Left forelimb (tissue), 1 donor: ENCODE measurements at regions not wholly inside any gene's neighbourhood (a gene's known extent, or its start where the extent isn't known, plus 50 kb on each side); places are given as distances from the start of the nearest gene placed in this dataset.

Experiments
- DNase-seq: peaks from one replicate; pipeline ENCODE4 v3.0.0-alpha.2; 2018; ENCODE audit warnings: low spot score

DNA sequence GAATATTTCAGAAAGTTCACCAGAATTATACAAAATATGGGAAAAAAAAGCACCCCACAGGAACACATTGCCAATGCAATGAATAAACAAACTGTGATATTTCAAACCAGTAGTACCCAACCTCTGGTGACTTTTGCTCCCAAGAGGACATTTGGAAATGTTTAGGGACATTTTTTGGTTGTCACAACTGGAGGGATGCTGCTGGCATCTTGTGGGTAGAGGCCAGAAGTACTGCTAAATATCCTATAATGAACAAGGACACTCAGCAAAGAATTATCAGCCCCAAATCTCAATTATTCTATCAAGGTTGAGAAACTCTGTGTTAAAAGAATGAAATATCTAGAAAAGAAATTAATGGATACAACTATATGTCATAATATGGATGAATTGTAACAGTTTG lies 1334.4 kb upstream of the FLRT2 start:
- no peak for DNase-seq

- DNase-seq: no peak
Observed at GRCh38 chr14:84197704-84198103, 1332.2 kb upstream of the FLRT2 start.

- DNase-seq: no peak
Observed at GRCh38 chr14:84202486-84202885, 1327.5 kb upstream of the FLRT2 start.

DNA sequence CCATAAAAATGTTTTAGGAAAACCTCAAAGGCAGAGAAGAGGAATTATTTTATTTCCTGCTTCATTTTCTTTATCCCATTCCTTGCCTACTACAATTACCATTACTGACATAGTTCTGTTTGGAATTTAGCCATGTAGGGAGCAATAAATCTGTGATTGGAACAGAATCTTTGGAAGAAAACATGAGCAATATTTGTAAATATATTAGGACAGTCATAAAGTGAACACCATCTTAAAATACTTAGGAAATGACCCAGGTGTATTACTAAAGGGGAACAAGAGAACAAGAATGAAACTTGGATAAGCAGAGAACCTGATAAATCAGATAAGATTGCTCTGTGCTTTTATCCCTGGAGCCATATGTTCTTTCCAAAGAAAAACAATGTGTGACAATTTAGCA lies 1326.0 kb upstream of the FLRT2 start:
- DNase-seq: no peak

GRCh38 chr14:84208451-84208850 lies 1321.5 kb upstream of the FLRT2 start:
- DNase-seq: no peak

GRCh38 chr14:84209031-84209430 lies 1320.9 kb upstream of the FLRT2 start:
- DNase-seq: no peak

DNA sequence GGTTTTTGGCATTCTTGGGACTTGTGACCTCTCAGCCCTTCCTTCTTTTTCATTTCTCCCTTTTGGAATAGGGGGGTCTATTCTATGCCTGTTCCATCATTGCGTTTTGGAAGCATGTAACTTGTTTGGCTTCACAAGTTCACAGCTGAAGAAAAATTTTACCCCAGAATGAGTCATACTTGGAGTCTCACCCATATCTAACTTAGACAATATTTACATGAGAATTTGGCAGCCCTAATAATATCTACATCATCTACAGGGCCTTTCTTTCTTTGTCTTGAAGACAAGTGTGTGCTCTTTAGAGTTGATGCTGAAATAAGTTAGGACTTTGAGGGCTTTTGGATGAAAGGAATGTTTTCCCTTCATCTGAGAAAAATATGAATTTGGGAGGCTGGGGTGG lies 1312.9 kb upstream of the FLRT2 start:
- DNase-seq: no peak

DNA sequence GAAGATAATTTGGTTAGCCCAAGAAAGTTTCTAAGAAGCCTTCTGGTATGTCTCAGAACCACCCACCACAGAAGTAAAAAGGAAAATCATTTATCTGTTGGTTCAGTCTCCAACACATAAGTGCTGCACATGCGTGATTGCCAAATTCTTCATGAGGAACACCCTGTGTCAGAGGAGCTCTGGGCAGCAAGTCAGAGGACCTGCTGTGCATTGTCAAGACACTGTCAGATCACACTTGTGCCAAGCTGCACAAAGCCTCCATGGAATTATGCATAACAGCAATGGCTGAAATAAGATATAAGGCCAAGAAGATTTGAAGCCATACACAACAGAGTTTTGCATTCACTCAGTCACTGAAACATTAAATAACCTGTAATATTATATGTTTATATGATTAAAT lies 1304.7 kb upstream of the FLRT2 start:
- DNase-seq: no peak

GRCh38 chr14:84228702-84229101 lies 1301.2 kb upstream of the FLRT2 start:
- DNase-seq: no peak

GRCh38 chr14:84234281-84234680 lies 1295.7 kb upstream of the FLRT2 start:
- DNase-seq: no peak

GRCh38 chr14:84236290-84236689 lies 1293.7 kb upstream of the FLRT2 start:
- no peak for DNase-seq

- no peak for DNase-seq
Observed at GRCh38 chr14:84237881-84238280, 1292.1 kb upstream of the FLRT2 start.

DNA sequence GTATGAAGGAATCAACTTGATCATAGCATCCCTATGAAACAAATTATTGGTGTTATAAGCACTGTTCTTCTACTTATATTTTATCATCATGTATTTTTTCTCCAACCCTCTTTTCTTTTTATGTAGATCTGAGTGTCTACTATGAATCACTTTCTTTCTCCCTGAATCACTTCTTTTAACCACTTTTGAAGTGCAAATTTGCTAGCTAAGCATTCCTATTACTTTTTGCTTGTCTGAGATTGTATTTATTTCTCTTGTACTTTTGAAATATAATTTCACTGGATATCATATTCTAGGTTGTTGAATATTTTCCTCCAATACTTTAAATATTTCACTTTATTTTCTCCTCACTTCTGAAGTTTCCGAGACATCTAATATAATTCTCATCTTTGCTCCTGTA lies 1282.3 kb upstream of the FLRT2 start:
- no peak for DNase-seq

DNA sequence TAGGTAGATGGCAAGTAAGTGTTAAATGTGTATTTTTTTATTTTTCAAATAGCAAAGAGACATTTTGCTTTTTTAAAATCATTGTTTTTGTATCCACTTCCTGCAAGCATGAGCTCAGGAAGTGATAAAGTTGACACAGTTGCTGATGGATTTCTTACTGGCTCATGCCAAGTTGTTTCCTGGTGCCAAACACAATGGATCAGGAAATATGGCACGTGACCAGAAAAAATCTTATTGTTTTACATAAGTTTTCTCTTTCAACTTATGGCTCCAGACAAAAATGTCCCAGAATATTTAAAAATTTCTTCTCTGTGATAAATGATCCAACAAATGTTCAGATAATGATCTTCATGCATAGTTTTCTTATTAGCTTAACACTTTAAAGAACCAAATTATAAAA lies 1279.1 kb upstream of the FLRT2 start:
- DNase-seq: no peak

DNA sequence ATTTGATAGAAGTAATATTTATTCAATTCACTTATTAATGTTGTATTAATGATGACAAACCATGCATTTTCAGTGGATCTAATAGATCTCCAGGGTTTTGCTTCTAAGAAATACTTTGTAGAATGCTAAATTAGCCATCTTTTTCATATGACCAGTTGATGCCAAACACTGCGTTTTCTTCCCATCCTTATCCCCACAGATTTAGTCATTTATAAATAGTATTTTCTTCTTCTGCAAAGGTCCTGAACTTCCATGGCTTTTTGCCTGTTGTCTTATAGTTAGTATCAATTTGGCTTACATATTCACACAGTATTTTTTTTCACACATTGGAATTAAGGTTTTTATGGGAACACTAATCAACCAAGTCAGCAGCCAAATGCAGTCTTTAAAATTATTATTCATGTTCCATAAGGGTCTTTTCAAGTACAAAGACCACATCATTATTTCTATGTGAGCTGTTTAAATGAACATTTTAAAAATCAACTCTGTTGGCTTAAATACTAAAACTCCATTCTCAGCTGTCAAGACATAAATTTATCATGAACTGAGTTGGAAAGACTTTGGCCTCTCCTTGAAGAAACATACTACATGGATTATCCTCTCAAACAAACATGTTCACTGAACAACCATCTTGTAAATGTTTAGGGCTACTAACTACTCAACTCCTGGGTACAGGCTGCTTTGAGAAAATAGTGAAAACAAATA lies 1278.4 kb upstream of the FLRT2 start:
- DNase-seq: no peak

DNA sequence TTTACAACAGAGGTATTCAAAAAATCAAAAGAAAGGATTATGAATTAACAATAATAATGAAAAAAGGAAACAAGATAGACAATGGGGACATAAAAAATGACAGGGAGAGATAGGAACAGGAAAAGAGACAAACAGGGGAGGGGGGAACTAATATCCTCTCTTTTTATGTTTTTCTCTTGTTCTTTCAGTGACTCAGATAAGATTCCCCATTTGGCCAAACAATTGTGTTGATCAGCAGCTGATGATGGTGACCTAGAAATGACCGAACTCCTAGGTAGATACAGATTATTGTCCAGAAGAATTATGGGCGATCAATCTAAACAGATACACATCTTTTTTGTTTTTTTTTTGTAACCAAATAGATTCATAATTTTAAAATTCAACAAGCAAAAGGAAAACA lies 1277.2 kb upstream of the FLRT2 start:
- no peak for DNase-seq

GRCh38 chr14:84253326-84253725 lies 1276.6 kb upstream of the FLRT2 start:
- no peak for DNase-seq

DNA sequence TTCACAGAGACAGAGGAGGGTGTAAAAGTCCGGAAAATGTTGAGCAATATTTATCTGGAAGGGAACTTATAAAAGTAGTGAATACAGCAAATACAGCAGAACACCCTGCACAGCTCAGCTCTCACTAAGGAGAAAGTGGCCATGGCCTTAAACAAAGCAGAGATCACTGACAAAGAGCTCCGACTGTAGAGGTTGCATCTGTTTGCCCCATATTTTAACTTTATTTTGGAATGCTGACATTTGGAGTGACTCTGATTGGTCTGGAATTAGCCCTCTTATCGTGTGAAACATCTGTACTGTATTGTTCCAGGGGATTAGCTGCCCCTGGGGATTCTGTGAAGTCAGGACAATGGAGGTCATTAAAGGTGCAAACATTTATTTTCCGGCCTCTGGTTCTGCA lies 1275.7 kb upstream of the FLRT2 start:
- DNase-seq: no peak

DNA sequence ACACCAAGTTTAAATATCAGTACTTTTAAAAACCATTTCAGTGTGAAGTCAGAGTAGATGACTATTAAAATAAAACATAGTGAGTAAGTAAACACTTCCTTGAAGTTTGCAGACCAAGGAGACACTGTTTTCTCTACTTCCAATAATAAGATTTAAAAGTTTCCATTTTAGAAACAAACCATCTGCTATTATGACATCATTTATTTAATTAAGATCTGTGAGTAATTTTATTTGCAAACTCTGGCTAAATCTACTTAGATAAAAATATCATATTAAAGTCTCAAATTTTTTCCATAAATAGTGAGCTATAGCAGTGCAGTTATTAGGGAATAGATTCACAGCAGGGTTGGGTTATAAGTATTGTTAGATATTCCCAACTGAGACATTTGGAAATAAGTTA lies 1267.0 kb upstream of the FLRT2 start:
- DNase-seq: no peak

DNA sequence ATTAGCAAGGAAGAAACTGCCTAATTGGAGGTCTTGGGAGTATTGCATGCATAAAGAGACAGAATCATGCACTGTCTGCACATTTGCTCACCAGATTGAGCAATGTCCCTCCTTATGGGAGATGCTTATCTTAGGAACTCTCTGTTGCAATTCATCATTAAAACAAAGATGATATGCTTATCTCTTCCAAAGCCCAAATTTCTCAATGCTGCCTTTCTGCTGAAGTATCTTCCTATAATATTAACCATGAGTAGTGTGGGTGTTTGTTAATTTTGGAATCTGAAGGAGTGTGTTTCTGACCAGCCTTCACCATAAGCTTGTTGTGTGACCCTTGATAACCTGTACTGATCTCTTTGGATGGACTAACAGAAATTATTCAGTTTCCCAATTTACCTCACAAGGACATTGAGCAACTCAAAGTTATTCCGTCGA lies 1257.6 kb upstream of the FLRT2 start:
- DNase-seq: no peak

DNA sequence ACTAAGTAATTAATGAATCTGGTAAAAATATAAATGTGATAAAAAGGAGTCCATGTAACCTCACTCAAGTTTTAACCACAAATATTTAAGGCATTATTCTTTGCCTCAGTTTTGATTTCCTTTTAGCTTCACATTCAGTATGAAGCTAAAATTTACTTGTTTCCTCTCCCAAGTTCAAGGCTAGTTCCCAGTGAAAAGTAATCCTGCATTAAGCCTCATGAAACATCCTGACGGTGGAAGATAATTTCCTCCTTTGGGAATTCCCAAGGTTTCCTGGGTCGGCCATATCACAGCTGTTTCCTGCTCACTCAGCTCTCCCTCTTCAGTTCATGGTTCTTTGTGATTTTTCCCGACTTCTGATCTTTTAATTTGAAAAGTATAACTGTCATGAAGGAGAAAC lies 1256.8 kb upstream of the FLRT2 start:
- DNase-seq: no peak

- DNase-seq: no peak
Observed at GRCh38 chr14:84282618-84283017, 1247.3 kb upstream of the FLRT2 start.

DNA sequence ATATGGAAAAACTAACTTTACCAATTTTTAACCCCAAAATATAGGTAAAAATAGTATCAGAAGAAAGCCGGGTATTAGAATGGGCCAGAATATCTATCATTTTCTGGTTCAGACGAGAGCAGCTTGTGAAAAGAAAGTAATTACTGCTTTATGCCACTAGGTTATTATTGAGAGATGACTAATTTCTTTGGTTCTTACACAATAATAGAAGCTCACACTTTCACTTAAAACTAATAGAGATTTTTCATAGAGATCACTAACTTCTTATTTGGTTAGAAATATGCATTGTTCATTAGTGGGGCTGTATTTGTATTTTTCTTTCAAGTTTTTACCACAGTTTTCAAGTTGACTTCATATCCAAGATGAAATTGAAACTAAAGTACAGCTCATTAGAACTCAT lies 1241.2 kb upstream of the FLRT2 start:
- DNase-seq: no peak

GRCh38 chr14:84298663-84299195 lies 1231.2 kb upstream of the FLRT2 start:
- DNase-seq: no peak
